ENCODE measurements at regions not wholly inside any gene's neighbourhood (a gene's known extent, or its start where the extent isn't known, plus 50 kb on each side); places are given as distances from the start of the nearest gene placed in this dataset.

- Histone ChIP-seq H3K27ac (ENCODE audit: low read depth in 2 of 2, low read length in 2 of 2) (no peak overlapping the region), H3K9me3 (ENCODE audit: control insufficient read depth in 2 of 3, insufficient read depth in 1 of 3, low read length in 3 of 3) (no peaks in the 10 kb centered on the region), H3K4me1 (ENCODE audit: control insufficient read depth in 2 of 3, insufficient read depth in 2 of 3, low read depth in 1 of 3, low read length in 3 of 3) (no peaks in the 10 kb centered on the region), H3K9ac (ENCODE audit: low read length in 3 of 3) (no peak overlapping the region), H3K4me3 (ENCODE audit: low read length in 3 of 3) (no peak overlapping the region), H3K27me3 (ENCODE audit: control insufficient read depth, insufficient read depth, low read length) (no peaks in the 10 kb centered on the region), H3K36me3 (ENCODE audit: control insufficient read depth in 2 of 3, insufficient read depth in 3 of 3, low read length in 3 of 3) (no peaks in the 10 kb centered on the region)
- intact Hi-C loops (cut with DNase I), result no loop called here
- FAIRE-seq (no peak), DNase-seq (no peak)
- TF ChIP-seq CTCF (IDR thresholded peaks at IDR 0.05; ENCODE audit: borderline replicate concordance, extremely low read depth, insufficient read depth), result no peak
These were observed 267.8 kb upstream of the SNX7 start for GRCh38 chr1:98393719-98394118.

- Histone ChIP-seq H3K4me1 (ENCODE audit: control insufficient read depth in 2 of 3, insufficient read depth in 2 of 3, low read depth in 1 of 3, low read length in 3 of 3) (no peaks in the 10 kb centered on the region), H3K27me3 (ENCODE audit: control insufficient read depth, insufficient read depth, low read length) (no peaks in the 10 kb centered on the region), H3K27ac (ENCODE audit: low read depth in 2 of 2, low read length in 2 of 2) (no peak overlapping the region), H3K36me3 (ENCODE audit: control insufficient read depth in 2 of 3, insufficient read depth in 3 of 3, low read length in 3 of 3) (no peaks in the 10 kb centered on the region), H3K4me3 (ENCODE audit: low read length in 3 of 3) (no peak overlapping the region), H3K9ac (ENCODE audit: low read length in 3 of 3) (no peak overlapping the region), H3K9me3 (ENCODE audit: control insufficient read depth in 2 of 3, insufficient read depth in 1 of 3, low read length in 3 of 3) (no peaks in the 10 kb centered on the region)
- TF ChIP-seq CTCF (IDR thresholded peaks at IDR 0.05; ENCODE audit: borderline replicate concordance, extremely low read depth, insufficient read depth), result no peak
- DNase-seq (no peak), FAIRE-seq (no peak)
- intact Hi-C loops (cut with DNase I), result no loop called here
These were observed 270.3 kb upstream of the SNX7 start for GRCh38 chr1:98391175-98391574.

GRCh38 chr1:98389809-98390208, 271.7 kb upstream of the SNX7 start:
- no peak overlapping the region for H3K9ac ChIP-seq (ENCODE audit: low read length in 3 of 3)
- H3K9me3 ChIP-seq (ENCODE audit: control insufficient read depth in 2 of 3, insufficient read depth in 1 of 3, low read length in 3 of 3), result no peaks in the 10 kb centered on the region
- no peak for TF ChIP-seq CTCF (IDR thresholded peaks at IDR 0.05; ENCODE audit: borderline replicate concordance, extremely low read depth, insufficient read depth)
- FAIRE-seq (no peak), DNase-seq (no peak)
- H3K4me1 ChIP-seq (ENCODE audit: control insufficient read depth in 2 of 3, insufficient read depth in 2 of 3, low read depth in 1 of 3, low read length in 3 of 3), result no peaks in the 10 kb centered on the region
- H3K4me3 ChIP-seq (ENCODE audit: low read length in 3 of 3), result no peak overlapping the region
- intact Hi-C loops (cut with DNase I), result no loop called here
- H3K27me3 ChIP-seq (ENCODE audit: control insufficient read depth, insufficient read depth, low read length), result no peaks in the 10 kb centered on the region
- H3K27ac ChIP-seq (ENCODE audit: low read depth in 2 of 2, low read length in 2 of 2), result no peak overlapping the region
- H3K36me3 ChIP-seq (ENCODE audit: control insufficient read depth in 2 of 3, insufficient read depth in 3 of 3, low read length in 3 of 3), result no peaks in the 10 kb centered on the region

- no peaks in the 10 kb centered on the region for H3K27me3 ChIP-seq (ENCODE audit: control insufficient read depth, insufficient read depth, low read length)
- no peak overlapping the region for H3K4me3 ChIP-seq (ENCODE audit: low read length in 3 of 3)
- intact Hi-C loops (cut with DNase I), result no loop called here
- no peak overlapping the region for H3K9ac ChIP-seq (ENCODE audit: low read length in 3 of 3)
- FAIRE-seq (no peak), DNase-seq (peak in 2 of 5 donors; percentile 21 to 54)
- H3K36me3 ChIP-seq (ENCODE audit: control insufficient read depth in 2 of 3, insufficient read depth in 3 of 3, low read length in 3 of 3), result no peaks in the 10 kb centered on the region
- H3K27ac ChIP-seq (ENCODE audit: low read depth in 2 of 2, low read length in 2 of 2), result no peak overlapping the region
- no peaks in the 10 kb centered on the region for H3K9me3 ChIP-seq (ENCODE audit: control insufficient read depth in 2 of 3, insufficient read depth in 1 of 3, low read length in 3 of 3)
- TF ChIP-seq CTCF (IDR thresholded peaks at IDR 0.05; ENCODE audit: borderline replicate concordance, extremely low read depth, insufficient read depth), result no peak
- H3K4me1 ChIP-seq (ENCODE audit: control insufficient read depth in 2 of 3, insufficient read depth in 2 of 3, low read depth in 1 of 3, low read length in 3 of 3), result no peaks in the 10 kb centered on the region
These were observed 273.1 kb upstream of the SNX7 start for GRCh38 chr1:98388441-98388840.

Measured in kidney (tissue), 13 donors.